ENCODE measurements at regions not wholly inside any gene's neighbourhood (a gene's known extent, or its start where the extent isn't known, plus 50 kb on each side); places are given as distances from the start of the nearest gene placed in this dataset.

GRCh38 chr5:102554082-102554481 lies 55.3 kb upstream of the SLCO6A1 start:
- Mint-ChIP-seq H3K9me3 (ENCODE audit: unreplicated experiment) (no peaks in the 10 kb centered on the region), H3K4me3 (ENCODE audit: unreplicated experiment) (no peak overlapping the region), H3K27me3 (ENCODE audit: insufficient read depth, unreplicated experiment) (no peaks in the 10 kb centered on the region), H3K4me1 (ENCODE audit: low read depth, unreplicated experiment) (no peaks in the 10 kb centered on the region), H3K27ac (ENCODE audit: unreplicated experiment) (no peak overlapping the region), H3K36me3 (ENCODE audit: insufficient read depth, unreplicated experiment) (no peaks in the 10 kb centered on the region)
- ChIA-PET CTCF (no interaction called here), POLR2A (no interaction called here)
- Histone ChIP-seq H3K4me3 (ENCODE audit: low read depth, low read length) (no peak overlapping the region), H3K36me3 (ENCODE audit: control insufficient read depth, insufficient read depth, low read length) (no peaks in the 10 kb centered on the region), H3K4me1 (no peaks in the 10 kb centered on the region), H3K9me3 (no peaks in the 10 kb centered on the region), H3K27me3 (replicated peaks; ENCODE audit: control insufficient read depth, insufficient read depth, low read length) (no peaks in the 10 kb centered on the region)
- DNase-seq, result no peak
- intact Hi-C loops (cut with micrococcal nuclease; ENCODE audit: unreplicated experiment), result loop anchor here (1.0 kb wide), 1 partner anchor 133 kb away; no protein-coding TSS in a partner anchor
- no peak for TF ChIP-seq CTCF (IDR thresholded peaks at IDR 0.05; ENCODE audit: insufficient read depth in 1 of 2, low read depth in 1 of 2, low read length in 1 of 2, severe bottlenecking in 1 of 2, unreplicated experiment in 1 of 2)
- no TSS peak for BruUV-seq (replicated peaks)

- DNase-seq, result peak in 1 of 2 experiments; percentile 7
- Mint-ChIP-seq H3K36me3 (ENCODE audit: insufficient read depth, unreplicated experiment) (no peaks in the 10 kb centered on the region), H3K9me3 (ENCODE audit: unreplicated experiment) (no peaks in the 10 kb centered on the region), H3K27ac (ENCODE audit: unreplicated experiment) (no peak overlapping the region), H3K27me3 (ENCODE audit: insufficient read depth, unreplicated experiment) (no peaks in the 10 kb centered on the region), H3K4me3 (ENCODE audit: unreplicated experiment) (no peak overlapping the region), H3K4me1 (ENCODE audit: low read depth, unreplicated experiment) (no peaks in the 10 kb centered on the region)
- Histone ChIP-seq H3K36me3 (ENCODE audit: control insufficient read depth, insufficient read depth, low read length) (no peaks in the 10 kb centered on the region), H3K27me3 (replicated peaks; ENCODE audit: control insufficient read depth, insufficient read depth, low read length) (no peaks in the 10 kb centered on the region), H3K4me3 (ENCODE audit: low read depth, low read length) (no peak overlapping the region), H3K4me1 (no peaks in the 10 kb centered on the region), H3K9me3 (no peaks in the 10 kb centered on the region)
- ChIA-PET CTCF (no interaction called here), POLR2A (no interaction called here)
- intact Hi-C loops (cut with micrococcal nuclease; ENCODE audit: unreplicated experiment), result loop anchor here (1.0 kb wide), 1 partner anchor 133 kb away; no protein-coding TSS in a partner anchor
- TF ChIP-seq CTCF (IDR thresholded peaks at IDR 0.05; ENCODE audit: insufficient read depth in 1 of 2, low read depth in 1 of 2, low read length in 1 of 2, severe bottlenecking in 1 of 2, unreplicated experiment in 1 of 2), result no peak
- BruUV-seq (replicated peaks), result no TSS peak
Observed at GRCh38 chr5:102554728-102555127, 55.9 kb upstream of the SLCO6A1 start.

- Histone ChIP-seq H3K4me1 (no peaks in the 10 kb centered on the region), H3K36me3 (ENCODE audit: control insufficient read depth, insufficient read depth, low read length) (no peaks in the 10 kb centered on the region), H3K27me3 (replicated peaks; ENCODE audit: control insufficient read depth, insufficient read depth, low read length) (no peaks in the 10 kb centered on the region), H3K4me3 (ENCODE audit: low read depth, low read length) (no peak overlapping the region), H3K9me3 (no peaks in the 10 kb centered on the region)
- H3K27ac Mint-ChIP-seq (ENCODE audit: unreplicated experiment), result no peak overlapping the region
- TF ChIP-seq CTCF (IDR thresholded peaks at IDR 0.05; ENCODE audit: insufficient read depth in 1 of 2, low read depth in 1 of 2, low read length in 1 of 2, severe bottlenecking in 1 of 2, unreplicated experiment in 1 of 2), result peak; percentile 75 to 77
- no peak overlapping the region for H3K4me3 Mint-ChIP-seq (ENCODE audit: unreplicated experiment)
- no peaks in the 10 kb centered on the region for H3K9me3 Mint-ChIP-seq (ENCODE audit: unreplicated experiment)
- no peaks in the 10 kb centered on the region for H3K36me3 Mint-ChIP-seq (ENCODE audit: insufficient read depth, unreplicated experiment)
- CTCF ChIA-PET, result no interaction called here
- H3K4me1 Mint-ChIP-seq (ENCODE audit: low read depth, unreplicated experiment), result no peaks in the 10 kb centered on the region
- intact Hi-C loops (cut with micrococcal nuclease; ENCODE audit: unreplicated experiment), result loop anchor here (2.0 to 5.0 kb wide), 2 partner anchors 25 to 110 kb away; no protein-coding TSS in a partner anchor
- BruUV-seq (replicated peaks), result no TSS peak
- DNase-seq, result peak; percentile 55 to 59
- POLR2A ChIA-PET, result no interaction called here
- no peaks in the 10 kb centered on the region for H3K27me3 Mint-ChIP-seq (ENCODE audit: insufficient read depth, unreplicated experiment)
Observed at GRCh38 chr5:102561894-102562760, 63.3 kb upstream of the SLCO6A1 start.
